ENCODE measurements at regions not wholly inside any gene's neighbourhood (a gene's known extent, or its start where the extent isn't known, plus 50 kb on each side); places are given as distances from the start of the nearest gene placed in this dataset.

GRCh38 chr2:60400462-60401246, 152.8 kb downstream of the BCL11A start:
- Histone ChIP-seq H3K4me3 (ENCODE audit: insufficient read length, low read depth) (no peak overlapping the region), H3K4me1 (ENCODE audit: insufficient read depth, insufficient read length) (no peaks in the 10 kb centered on the region), H3K9me3 (ENCODE audit: insufficient read depth, low read length) (no peaks in the 10 kb centered on the region), H3K9ac (ENCODE audit: insufficient read length, low read depth) (no peak overlapping the region), H3K36me3 (ENCODE audit: insufficient read depth, insufficient read length, low read length) (no peaks in the 10 kb centered on the region), H3K27me3 (ENCODE audit: insufficient read depth, insufficient read length) (no peaks in the 10 kb centered on the region)
- DNase-seq (ENCODE audit: low read depth, low spot score), result no peak
- TF ChIP-seq ZNF274 (IDR thresholded peaks at IDR 0.05; ENCODE audit: low read depth, low read length), result no peak
- no peak for TF ChIP-seq YY1 (IDR thresholded peaks at IDR 0.05; ENCODE audit: insufficient read depth, insufficient read length)
- no peak for TF ChIP-seq SUZ12 (IDR thresholded peaks at IDR 0.05; ENCODE audit: extremely low read depth, insufficient read depth, insufficient read length)

- Histone ChIP-seq H3K27me3 (ENCODE audit: insufficient read depth, insufficient read length) (no peaks in the 10 kb centered on the region), H3K4me1 (ENCODE audit: insufficient read depth, insufficient read length) (peaks cover 2% of the 10 kb centered on the region), H3K4me3 (ENCODE audit: insufficient read length, low read depth) (no peak overlapping the region), H3K36me3 (ENCODE audit: insufficient read depth, insufficient read length, low read length) (no peaks in the 10 kb centered on the region), H3K9ac (ENCODE audit: insufficient read length, low read depth) (no peak overlapping the region), H3K9me3 (ENCODE audit: insufficient read depth, low read length) (no peaks in the 10 kb centered on the region)
- DNase-seq (ENCODE audit: low read depth, low spot score), result no peak
- TF ChIP-seq YY1 (IDR thresholded peaks at IDR 0.05; ENCODE audit: insufficient read depth, insufficient read length), result no peak
- TF ChIP-seq ZNF274 (IDR thresholded peaks at IDR 0.05; ENCODE audit: low read depth, low read length), result no peak
- no peak for TF ChIP-seq SUZ12 (IDR thresholded peaks at IDR 0.05; ENCODE audit: extremely low read depth, insufficient read depth, insufficient read length)
Measured at GRCh38 chr2:60394463-60394862, 159.0 kb downstream of the BCL11A start.

- Histone ChIP-seq H3K4me3 (ENCODE audit: insufficient read length, low read depth) (no peak overlapping the region), H3K9me3 (ENCODE audit: insufficient read depth, low read length) (no peaks in the 10 kb centered on the region), H3K4me1 (ENCODE audit: insufficient read depth, insufficient read length) (peaks cover 2% of the 10 kb centered on the region), H3K36me3 (ENCODE audit: insufficient read depth, insufficient read length, low read length) (no peaks in the 10 kb centered on the region), H3K27me3 (ENCODE audit: insufficient read depth, insufficient read length) (no peaks in the 10 kb centered on the region), H3K9ac (ENCODE audit: insufficient read length, low read depth) (no peak overlapping the region)
- TF ChIP-seq ZNF274 (IDR thresholded peaks at IDR 0.05; ENCODE audit: low read depth, low read length), result no peak
- no peak for TF ChIP-seq SUZ12 (IDR thresholded peaks at IDR 0.05; ENCODE audit: extremely low read depth, insufficient read depth, insufficient read length)
- TF ChIP-seq YY1 (IDR thresholded peaks at IDR 0.05; ENCODE audit: insufficient read depth, insufficient read length), result no peak
- DNase-seq (ENCODE audit: low read depth, low spot score), result no peak
Measured at GRCh38 chr2:60391649-60392375, 161.6 kb downstream of the BCL11A start.

- peaks cover 2% of the 10 kb centered on the region for H3K4me1 ChIP-seq (ENCODE audit: insufficient read depth, insufficient read length)
- no peak for DNase-seq (ENCODE audit: low read depth, low spot score)
- no peak overlapping the region for H3K4me3 ChIP-seq (ENCODE audit: insufficient read length, low read depth)
- no peaks in the 10 kb centered on the region for H3K9me3 ChIP-seq (ENCODE audit: insufficient read depth, low read length)
- H3K27me3 ChIP-seq (ENCODE audit: insufficient read depth, insufficient read length), result no peaks in the 10 kb centered on the region
- TF ChIP-seq SUZ12 (IDR thresholded peaks at IDR 0.05; ENCODE audit: extremely low read depth, insufficient read depth, insufficient read length) (no peak), ZNF274 (IDR thresholded peaks at IDR 0.05; ENCODE audit: low read depth, low read length) (no peak), YY1 (IDR thresholded peaks at IDR 0.05; ENCODE audit: insufficient read depth, insufficient read length) (no peak)
- H3K36me3 ChIP-seq (ENCODE audit: insufficient read depth, insufficient read length, low read length), result no peaks in the 10 kb centered on the region
- no peak overlapping the region for H3K9ac ChIP-seq (ENCODE audit: insufficient read length, low read depth)
Measured at GRCh38 chr2:60391230-60391629, 162.2 kb downstream of the BCL11A start.

GRCh38 chr2:60386436-60386835, 167.0 kb downstream of the BCL11A start:
- no peak for TF ChIP-seq SUZ12 (IDR thresholded peaks at IDR 0.05; ENCODE audit: extremely low read depth, insufficient read depth, insufficient read length)
- TF ChIP-seq YY1 (IDR thresholded peaks at IDR 0.05; ENCODE audit: insufficient read depth, insufficient read length), result no peak
- no peak for TF ChIP-seq ZNF274 (IDR thresholded peaks at IDR 0.05; ENCODE audit: low read depth, low read length)

GRCh38 chr2:60385648-60386047, 167.8 kb downstream of the BCL11A start:
- Histone ChIP-seq H3K36me3 (ENCODE audit: insufficient read depth, insufficient read length, low read length) (no peaks in the 10 kb centered on the region), H3K9me3 (ENCODE audit: insufficient read depth, low read length) (no peaks in the 10 kb centered on the region), H3K27me3 (ENCODE audit: insufficient read depth, insufficient read length) (no peaks in the 10 kb centered on the region), H3K4me3 (ENCODE audit: insufficient read length, low read depth) (no peak overlapping the region), H3K4me1 (ENCODE audit: insufficient read depth, insufficient read length) (no peaks in the 10 kb centered on the region), H3K9ac (ENCODE audit: insufficient read length, low read depth) (no peak overlapping the region)
- no peak for TF ChIP-seq YY1 (IDR thresholded peaks at IDR 0.05; ENCODE audit: insufficient read depth, insufficient read length)
- no peak for TF ChIP-seq ZNF274 (IDR thresholded peaks at IDR 0.05; ENCODE audit: low read depth, low read length)
- TF ChIP-seq SUZ12 (IDR thresholded peaks at IDR 0.05; ENCODE audit: extremely low read depth, insufficient read depth, insufficient read length), result no peak
- DNase-seq (ENCODE audit: low read depth, low spot score), result no peak

More at GRCh38 chr2:60386436-60386835, 167.0 kb downstream of the BCL11A start:
- H3K36me3 ChIP-seq (ENCODE audit: insufficient read depth, insufficient read length, low read length), result no peaks in the 10 kb centered on the region
- no peaks in the 10 kb centered on the region for H3K27me3 ChIP-seq (ENCODE audit: insufficient read depth, insufficient read length)
- H3K4me3 ChIP-seq (ENCODE audit: insufficient read length, low read depth), result no peak overlapping the region
- H3K9ac ChIP-seq (ENCODE audit: insufficient read length, low read depth), result no peak overlapping the region
- no peak for DNase-seq (ENCODE audit: low read depth, low spot score)
- no peaks in the 10 kb centered on the region for H3K4me1 ChIP-seq (ENCODE audit: insufficient read depth, insufficient read length)
- H3K9me3 ChIP-seq (ENCODE audit: insufficient read depth, low read length), result no peaks in the 10 kb centered on the region
